Spleen (tissue), 7 donors: ENCODE measurements at regions not wholly inside any gene's neighbourhood (a gene's known extent, or its start where the extent isn't known, plus 50 kb on each side); places are given as distances from the start of the nearest gene placed in this dataset.

ENCODE experiments used
- CTCF ChIP-seq, 11 experiments: fragments of 200-600 bp in 7 of 11; fragments of 450-650 bp in 4 of 11; sonication (generic) in 4 of 11; IDR thresholded peaks in 8 of 11; conservative IDR thresholded peaks in 3 of 11; 1 replicate in 7 of 11; 2 replicates in 4 of 11; pipeline versions ENCODE4 v1.4.0 to v1.8.0; 2016 to 2021; ENCODE audit warnings: antibody characterized with exemption in 11 of 11, inconsistent platforms in 4 of 11, mild to moderate bottlenecking in 1 of 11
- POLR2A ChIP-seq, 3 donors: fragments of 450-650 bp; IDR thresholded peaks; one replicate each; pipeline ENCODE4 v1.5.1; 2017; ENCODE audit warnings: antibody characterized with exemption in 3 of 3, mild to moderate bottlenecking in 1 of 3
- POLR2AphosphoS5 ChIP-seq, 3 donors: sonication (generic); formaldehyde crosslinking; IDR thresholded peaks; one replicate each; pipeline ENCODE4 v1.5.1; 2017; ENCODE audit warnings: antibody characterized with exemption in 3 of 3
- donor health status: DM: no; HTN: no; CAD: no; lungs with moderate emphysema.
- donor health status: DM: no; HTN: no; CAD: no.
- donor health status: DM: no; HTN: no; CAD: no.

- TF ChIP-seq POLR2AphosphoS5 (IDR thresholded peaks at IDR 0.05) = no peak
- TF ChIP-seq CTCF (IDR thresholded peaks at IDR 0.05 in 8 of 11, conservative IDR thresholded peaks at IDR 0.05 in 3 of 11) = no peak
- no peak for TF ChIP-seq POLR2A (IDR thresholded peaks at IDR 0.05)
Observed at GRCh38 chr14:26913786-26914185, 316.0 kb upstream of the NOVA1 start.
